Inflammatory macrophage (primary cell): ENCODE measurements at regions not wholly inside any gene's neighbourhood (a gene's known extent, or its start where the extent isn't known, plus 50 kb on each side); places are given as distances from the start of the nearest gene placed in this dataset.
"Not testable (repeated sequence)": the region's sequence is repeated elsewhere in the genome, so short reads cannot be mapped to it uniquely, and the experiment has no call there.

Experiments used
- DNase-seq, 2 donors: peaks; one replicate each; pipeline ENCODE4 v3.0.0-alpha.2; 2020 to 2022

DNA sequence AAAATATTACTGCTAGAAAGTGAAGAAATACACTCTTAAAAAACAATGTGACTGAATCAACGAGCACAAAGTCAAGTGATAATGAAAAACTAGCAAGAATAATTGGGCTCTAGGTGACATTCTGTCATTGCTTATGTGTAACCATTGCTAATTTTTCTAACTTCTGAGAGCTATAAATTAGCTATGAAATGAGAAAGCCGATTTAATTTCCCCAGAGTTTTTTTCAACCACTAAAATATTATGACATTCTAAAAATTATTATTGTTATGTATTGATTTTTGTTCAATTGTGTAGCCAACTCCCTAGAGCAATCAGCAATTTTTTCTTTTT is 458.6 kb upstream of the ATXN8OS start:
- no peak for DNase-seq

DNA sequence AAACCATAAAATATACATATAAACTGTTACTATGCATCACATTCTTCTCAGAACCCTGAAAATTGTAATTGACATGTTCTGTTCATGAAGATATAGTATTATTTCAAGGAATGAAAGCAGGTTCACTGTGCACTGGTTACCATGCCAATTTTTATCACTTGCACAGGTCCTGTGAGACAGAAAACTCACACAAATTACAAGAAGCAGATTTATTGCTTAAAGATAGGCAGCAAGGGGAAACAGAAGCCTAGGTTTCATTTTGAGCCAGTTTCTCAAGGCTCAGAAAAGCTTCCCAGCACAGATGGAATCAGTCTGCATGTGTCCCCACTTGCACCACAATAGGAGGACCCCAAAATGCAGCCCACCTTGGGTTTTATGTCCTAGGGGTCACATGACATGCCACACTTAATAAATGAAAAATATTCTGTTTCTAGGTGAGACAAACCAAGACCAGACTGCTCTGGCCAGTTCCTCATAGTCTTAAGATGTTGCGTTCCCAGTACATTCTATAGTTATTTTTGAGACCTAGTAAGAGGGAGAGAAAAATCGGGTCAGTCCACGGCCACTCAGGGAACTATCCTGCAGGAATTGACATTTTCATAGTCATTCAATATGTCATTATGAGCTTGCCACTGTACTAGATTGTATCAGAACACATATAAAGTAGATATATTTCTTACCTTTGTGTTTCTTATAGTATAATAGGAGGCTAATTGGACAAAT is 459.1 kb upstream of the ATXN8OS start:
- no peak for DNase-seq

DNA sequence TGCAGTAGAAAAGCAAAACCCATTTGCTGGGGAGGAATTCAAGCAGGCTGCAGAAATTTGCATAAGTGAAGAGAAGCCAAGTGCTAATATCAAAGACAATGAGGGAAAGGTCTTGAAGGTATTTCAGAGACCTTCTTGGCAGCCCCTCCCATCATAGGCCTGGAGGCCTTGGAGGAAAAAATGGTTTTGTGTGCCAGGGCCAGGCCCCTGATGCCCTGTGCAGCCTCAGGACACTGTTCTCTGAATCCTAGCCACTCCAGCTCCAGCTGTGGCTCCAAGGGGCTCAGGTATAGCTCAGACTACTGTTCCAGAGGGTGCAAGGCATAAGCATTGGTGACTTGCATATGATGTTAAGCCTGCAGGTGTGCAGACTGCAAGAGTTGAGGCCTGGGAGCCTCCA is 463.2 kb upstream of the ATXN8OS start:
- DNase-seq, result no peak

DNA sequence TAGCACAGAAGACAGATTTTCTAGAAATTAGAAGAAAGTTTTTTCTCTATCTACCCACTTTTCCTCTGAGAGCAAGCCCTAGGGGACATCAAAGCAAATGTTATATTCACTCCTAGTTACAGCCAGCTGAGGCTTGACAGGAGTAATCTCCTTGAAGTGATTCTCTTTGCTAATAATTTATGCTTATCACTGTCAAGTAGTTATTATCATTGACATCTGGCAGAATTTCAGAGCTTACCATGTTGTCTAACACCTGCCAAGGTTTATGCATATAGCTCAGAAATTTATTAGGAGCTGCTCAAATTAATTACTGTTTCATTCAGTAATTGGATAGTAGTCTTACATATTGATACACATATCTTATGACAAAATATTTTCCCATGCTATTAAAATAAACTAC is 465.9 kb upstream of the ATXN8OS start:
- no peak for DNase-seq

DNA sequence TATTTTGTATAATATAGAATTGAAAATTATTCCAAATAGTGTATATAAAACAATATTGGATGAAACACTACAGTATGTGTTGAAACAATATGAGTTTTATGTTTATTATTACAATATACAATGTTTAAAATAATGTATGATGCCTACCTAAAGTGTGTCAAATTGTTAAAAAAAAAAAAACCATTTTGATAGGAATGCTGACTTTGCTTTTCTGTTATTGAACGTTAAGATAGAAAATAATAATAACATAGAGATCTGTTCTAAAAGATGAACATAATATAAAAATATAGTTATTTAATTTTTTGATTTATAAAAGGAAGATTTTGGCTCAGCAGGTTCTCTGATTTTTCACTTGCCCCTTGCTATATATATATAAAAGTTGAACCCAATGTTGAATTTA is 474.6 kb upstream of the ATXN8OS start:
- DNase-seq, result no peak

- no peak for DNase-seq
Measured at GRCh38 chr13:69623973-69624372, 483.7 kb upstream of the ATXN8OS start.

- DNase-seq, result no peak
Measured at GRCh38 chr13:69619651-69620050, 488.0 kb upstream of the ATXN8OS start.

DNA sequence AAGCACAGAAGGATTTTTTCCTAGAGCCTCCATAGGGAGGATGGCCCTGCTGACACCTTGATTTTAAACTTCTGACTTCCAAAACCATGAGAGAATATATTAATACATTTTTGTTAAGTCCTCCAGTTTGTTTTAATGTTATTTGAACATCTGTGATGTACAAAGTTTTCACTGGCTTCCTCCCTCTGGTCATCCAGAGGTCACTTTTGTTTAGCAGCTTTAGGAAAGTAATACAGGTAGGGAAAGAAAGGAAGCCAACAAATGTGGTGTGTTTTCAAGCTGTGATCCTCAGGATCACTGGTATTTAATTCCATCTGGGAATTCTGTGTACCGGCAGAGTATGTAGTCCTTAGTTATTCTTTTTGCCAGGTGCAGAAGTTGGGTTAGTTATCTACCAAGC is 488.8 kb upstream of the ATXN8OS start:
- no peak for DNase-seq

GRCh38 chr13:69618393-69618792 is 489.2 kb upstream of the ATXN8OS start:
- no peak for DNase-seq

DNA sequence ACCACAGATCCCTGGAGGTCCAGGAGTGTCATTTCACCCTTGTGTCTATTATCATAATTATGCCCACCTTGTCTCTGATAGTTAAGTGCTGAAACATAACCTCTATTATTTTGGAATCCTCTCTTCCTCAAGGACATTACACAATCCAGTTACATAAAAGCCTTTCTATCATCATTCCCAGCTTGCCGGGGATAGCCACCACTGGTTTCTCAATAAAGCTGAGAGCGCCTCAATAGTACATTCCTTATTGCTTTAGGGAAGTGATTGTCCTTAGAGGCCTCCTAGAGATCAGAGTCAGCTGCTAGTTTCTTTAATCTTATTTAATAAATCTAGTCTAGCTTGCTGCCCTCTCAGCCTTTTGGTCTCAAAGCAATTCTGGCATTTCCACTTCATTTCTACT is 490.0 kb upstream of the ATXN8OS start:
- DNase-seq, result no peak

DNA sequence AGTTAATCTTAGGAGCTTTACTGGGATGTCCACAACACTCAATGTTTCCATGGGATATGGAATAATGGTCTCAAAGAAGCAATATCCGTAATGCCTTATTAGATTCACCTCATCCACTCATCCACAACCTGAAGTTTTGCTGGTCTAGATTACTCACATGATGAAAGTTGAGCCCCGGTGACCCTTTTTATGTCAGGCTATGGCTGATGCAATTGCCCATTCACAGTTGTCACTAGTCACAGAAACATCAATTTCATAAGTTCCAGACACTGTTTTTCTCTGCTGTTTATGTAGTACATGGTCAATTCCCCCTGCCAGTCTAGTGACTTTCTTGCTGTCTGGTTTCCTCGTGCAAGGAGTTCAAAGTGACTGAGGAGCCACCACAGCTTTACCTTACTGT is 491.2 kb upstream of the ATXN8OS start:
- DNase-seq, result no peak

DNA sequence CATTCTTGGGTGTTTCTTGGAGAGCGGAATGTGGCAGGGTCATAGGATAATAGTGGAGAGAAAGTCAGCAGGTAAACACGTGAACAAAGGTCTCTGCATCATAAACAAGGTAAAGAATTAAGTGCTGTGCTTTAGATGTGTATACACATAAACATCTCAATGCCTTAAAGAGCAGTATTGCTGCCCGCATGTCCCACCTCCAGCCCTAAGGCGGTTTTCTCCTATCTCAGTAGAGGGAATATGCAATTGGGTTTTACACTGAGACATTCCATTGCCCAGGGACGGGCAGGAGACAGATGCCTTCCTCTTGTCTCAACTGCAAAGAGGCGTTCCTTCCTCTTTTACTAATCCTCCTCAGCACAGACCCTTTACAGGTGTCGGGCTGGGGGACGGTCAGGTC is 492.6 kb upstream of the ATXN8OS start:
- DNase-seq, result not testable (repeated sequence)

- no peak for DNase-seq
Measured at GRCh38 chr13:69604698-69605097, 502.9 kb upstream of the ATXN8OS start.

- DNase-seq, result no peak
Measured at GRCh38 chr13:69603144-69603853, 504.3 kb upstream of the ATXN8OS start.

GRCh38 chr13:69601661-69602060 is 506.0 kb upstream of the ATXN8OS start:
- DNase-seq, result no peak

DNA sequence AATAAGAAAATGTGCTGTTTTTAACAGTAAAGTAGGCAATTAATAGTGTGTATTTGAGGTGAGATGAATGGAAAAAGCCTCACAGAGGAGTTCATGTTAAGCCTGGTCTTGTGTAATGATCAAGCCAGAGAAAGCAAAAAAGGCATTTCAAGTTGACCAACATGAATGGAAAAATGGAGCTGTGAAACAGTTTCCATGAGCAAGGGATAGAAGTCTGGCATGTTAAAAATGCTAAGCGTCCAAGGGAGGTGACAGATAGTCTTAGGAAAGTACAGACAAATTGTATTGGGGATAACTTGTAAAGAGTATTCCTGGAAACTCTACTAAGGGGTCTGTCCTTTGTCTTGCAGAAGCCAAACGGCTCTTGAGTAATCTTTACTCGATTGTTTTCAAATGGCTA is 506.8 kb upstream of the ATXN8OS start:
- DNase-seq, result no peak

DNA sequence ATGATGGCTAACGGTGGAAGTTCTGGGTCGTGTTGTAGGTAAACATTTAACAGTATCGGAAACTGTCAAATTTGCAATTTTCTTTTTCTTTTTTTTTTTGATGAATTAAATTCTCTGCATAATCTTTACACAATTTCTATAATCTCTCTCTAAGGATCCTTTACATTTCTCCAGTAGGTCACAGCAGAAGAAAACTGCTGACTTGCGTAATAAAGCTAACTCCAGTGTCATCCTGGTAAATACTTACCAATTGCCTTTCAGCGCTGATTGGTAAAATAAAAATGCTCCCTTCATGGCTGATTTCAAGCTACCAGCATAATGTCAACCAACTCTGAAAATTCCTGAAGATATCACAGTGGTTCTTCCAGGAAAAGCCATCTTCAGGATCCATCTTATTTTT is 510.5 kb upstream of the ATXN8OS start:
- no peak for DNase-seq

GRCh38 chr13:69595181-69595580 is 512.4 kb upstream of the ATXN8OS start:
- no peak for DNase-seq

- no peak for DNase-seq
Measured at GRCh38 chr13:69591437-69591836, 516.2 kb upstream of the ATXN8OS start.

GRCh38 chr13:69589531-69590235 is 517.9 kb upstream of the ATXN8OS start:
- no peak for DNase-seq

GRCh38 chr13:69585656-69586055 is 522.0 kb upstream of the ATXN8OS start:
- no peak for DNase-seq

- DNase-seq, result no peak
Measured at GRCh38 chr13:69580255-69580654, 527.4 kb upstream of the ATXN8OS start.

- no peak for DNase-seq
Measured at GRCh38 chr13:69579351-69579750, 528.3 kb upstream of the ATXN8OS start.
